Right lobe of liver (tissue), 4 donors: ENCODE measurements at regions not wholly inside any gene's neighbourhood (a gene's known extent, or its start where the extent isn't known, plus 50 kb on each side); places are given as distances from the start of the nearest gene placed in this dataset.

Experiments used
- POLR2A ChIP-seq: fragments of 450-650 bp; IDR thresholded peaks from one replicate; pipeline ENCODE4 v1.6.1; 2017; ENCODE audit warnings: antibody characterized with exemption, mild to moderate bottlenecking
- TF ChIP-seq, protein P1 (sequence below), 4 donors: fragments of 200-600 bp in 3 of 4; fragments of 450-650 bp in 1 of 4; IDR thresholded peaks; one replicate each; pipeline versions ENCODE4 v1.5.1 to v1.8.0; 2016 to 2022; ENCODE audit warnings: antibody characterized with exemption in 4 of 4, mild to moderate bottlenecking in 2 of 4
- donor health status: DM: no; HTN: no; CAD: no.
- donor health status: DM: no; HTN: no; CAD: no.
- donor health status: DM: no; HTN: yes; CAD: no.

DNA sequence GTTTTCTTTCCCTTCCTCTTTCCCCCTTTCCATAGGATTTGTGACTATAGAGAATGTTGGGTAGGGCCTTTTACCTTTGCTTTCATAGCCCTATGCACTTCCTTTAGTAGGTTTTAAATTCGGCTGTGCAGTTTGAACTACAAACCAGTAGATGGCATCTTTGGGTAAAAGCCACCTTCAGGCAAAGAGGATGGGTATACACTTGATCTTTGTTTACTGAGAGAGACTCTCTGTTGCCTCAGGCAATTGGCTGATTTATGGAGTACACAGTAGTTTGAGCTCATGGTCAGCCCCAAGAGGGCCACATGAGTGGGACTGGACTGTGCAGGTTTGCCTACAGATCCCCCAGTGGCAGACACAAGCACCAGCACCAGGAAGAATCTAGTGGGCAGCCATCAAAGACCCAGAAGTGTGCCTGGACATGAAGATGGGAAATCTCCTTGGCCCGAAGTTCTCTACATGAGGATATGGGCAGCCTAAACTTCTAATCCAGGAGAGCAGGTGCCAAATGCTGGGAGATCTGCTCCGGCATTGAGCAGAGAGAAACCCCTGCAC, 1304.3 kb upstream of the DDX18 start:
- TF ChIP-seq, protein P1, sequence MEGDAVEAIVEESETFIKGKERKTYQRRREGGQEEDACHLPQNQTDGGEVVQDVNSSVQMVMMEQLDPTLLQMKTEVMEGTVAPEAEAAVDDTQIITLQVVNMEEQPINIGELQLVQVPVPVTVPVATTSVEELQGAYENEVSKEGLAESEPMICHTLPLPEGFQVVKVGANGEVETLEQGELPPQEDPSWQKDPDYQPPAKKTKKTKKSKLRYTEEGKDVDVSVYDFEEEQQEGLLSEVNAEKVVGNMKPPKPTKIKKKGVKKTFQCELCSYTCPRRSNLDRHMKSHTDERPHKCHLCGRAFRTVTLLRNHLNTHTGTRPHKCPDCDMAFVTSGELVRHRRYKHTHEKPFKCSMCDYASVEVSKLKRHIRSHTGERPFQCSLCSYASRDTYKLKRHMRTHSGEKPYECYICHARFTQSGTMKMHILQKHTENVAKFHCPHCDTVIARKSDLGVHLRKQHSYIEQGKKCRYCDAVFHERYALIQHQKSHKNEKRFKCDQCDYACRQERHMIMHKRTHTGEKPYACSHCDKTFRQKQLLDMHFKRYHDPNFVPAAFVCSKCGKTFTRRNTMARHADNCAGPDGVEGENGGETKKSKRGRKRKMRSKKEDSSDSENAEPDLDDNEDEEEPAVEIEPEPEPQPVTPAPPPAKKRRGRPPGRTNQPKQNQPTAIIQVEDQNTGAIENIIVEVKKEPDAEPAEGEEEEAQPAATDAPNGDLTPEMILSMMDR (IDR thresholded peaks at IDR 0.05): peak; percentile 47 to 61 (median 54)
- no peak for TF ChIP-seq POLR2A
